K562 (cell line): ENCODE measurements at regions not wholly inside any gene's neighbourhood (a gene's known extent, or its start where the extent isn't known, plus 50 kb on each side); places are given as distances from the start of the nearest gene placed in this dataset.

Source experiments
- ATAC-seq: fragments of 200-7000 bp; cut with Tn5 transposase; 3 replicates; pipeline ENCODE4 v1.9.1; 2020; ENCODE audit warnings: moderate library complexity
- BruUV-seq: library from RNA; stranded (reverse); fragments of 400-500 nt; replicated peaks from 2 replicates; lab custom pipeline; 2021; lab: Mats Ljungman, UMichigan
- CTCF ChIA-PET: fragments of 300-600 bp; formaldehyde crosslinking; extraction: SDS; loops from one replicate; lab custom pipeline; 2021; ENCODE audit warnings: low intra/inter-chr PET ratio; lab: Yijun Ruan, JAX
- POLR2A ChIA-PET: fragments of 300-600, 350-650 bp; sonication (Branson Sonifier 250); formaldehyde crosslinking; extraction: SDS; loops from one replicate; lab custom pipeline; 2021; ENCODE audit warnings: antibody characterized with exemption, inconsistent platforms; lab: Yijun Ruan, JAX
- DNase-seq, 4 experiments: peaks; one replicate each; pipeline versions ENCODE4 v3.0.0 to v3.0.0-alpha.2; 2011 to 2018; ENCODE audit warnings: low spot score in 3 of 4, mixed read lengths in 3 of 4; ENCODE audit errors: extremely low read depth in 1 of 4
- FAIRE-seq: peaks from 2 replicates; lab custom pipeline; 2011; peaks lifted over from hg19 to GRCh38; lab: Jason Lieb, UNC
- H2AFZ ChIP-seq: 2 replicates; pipeline ENCODE4 v1.6.0; 2011; ENCODE audit warnings: low read depth, low read length, control low read depth, inconsistent platforms
- H3K27ac ChIP-seq: fragments of 200-600 bp; 3 replicates; pipeline ENCODE4 v1.8.0; 2011; ENCODE audit warnings: low read depth, mild to moderate bottlenecking, control low read depth, inconsistent platforms, low read length, moderate library complexity, mixed read lengths; ENCODE audit errors: extremely low read depth
- H3K27me3 ChIP-seq, 2 experiments: fragments of 300-600 bp in 1 of 2; 2 replicates in 1 of 2; 3 replicates in 1 of 2; pipeline versions ENCODE4 v1.6.0 to v1.8.0; 2011; ENCODE audit warnings: inconsistent platforms in 2 of 2, low read length in 2 of 2, mild to moderate bottlenecking in 1 of 2, mixed read lengths in 1 of 2, moderate library complexity in 1 of 2; ENCODE audit not compliant: control insufficient read depth in 2 of 2, insufficient read depth in 2 of 2
- H3K36me3 ChIP-seq: fragments of 300-600 bp; 3 replicates; pipeline ENCODE4 v1.8.0; 2011; ENCODE audit warnings: mild to moderate bottlenecking, low read length, inconsistent platforms; ENCODE audit not compliant: control insufficient read depth, insufficient read depth
- H3K4me1 ChIP-seq, 2 experiments: fragments of 200-600 bp in 1 of 2; replicated peaks in 1 of 2; 2 replicates in 1 of 2; 3 replicates in 1 of 2; pipeline versions ENCODE4 v1.5.1 to v1.8.0; 2011; ENCODE audit warnings: inconsistent platforms in 2 of 2, low read length in 2 of 2, mild to moderate bottlenecking in 1 of 2, mixed read lengths in 1 of 2, moderate library complexity in 1 of 2; ENCODE audit not compliant: control insufficient read depth in 2 of 2, insufficient read depth in 2 of 2
- H3K4me2 ChIP-seq: 2 replicates; pipeline ENCODE4 v1.6.1; 2011; ENCODE audit warnings: low read length, control low read depth, inconsistent platforms, mixed read lengths; ENCODE audit not compliant: insufficient read depth
- H3K4me3 ChIP-seq: fragments of 200-600 bp; sonication (generic), shearing (Covaris generic); 2 replicates; pipeline ENCODE4 v1.5.1; 2016; ENCODE audit warnings: control low read depth, inconsistent platforms
- H3K79me2 ChIP-seq: fragments of 200-600 bp; 3 replicates; pipeline ENCODE4 v1.8.0; 2011; ENCODE audit warnings: low read length, inconsistent platforms; ENCODE audit not compliant: control insufficient read depth, insufficient read depth
- H3K9ac ChIP-seq, 2 experiments: 2 replicates each; pipeline versions ENCODE4 v1.6.0 to v1.6.1; 2011; ENCODE audit warnings: low read depth in 2 of 2, low read length in 2 of 2, control low read depth in 1 of 2, inconsistent platforms in 1 of 2, mild to moderate bottlenecking in 1 of 2, mixed read lengths in 1 of 2; ENCODE audit not compliant: insufficient read depth in 1 of 2
- H3K9me1 ChIP-seq: one replicate; pipeline ENCODE4 v1.6.0; 2011; ENCODE audit warnings: inconsistent platforms, mild to moderate bottlenecking, low read length, moderate library complexity; ENCODE audit not compliant: control insufficient read depth, insufficient read depth
- H3K9me3 ChIP-seq: replicated peaks from 2 replicates; pipeline ENCODE4 v1.5.1; 2011; ENCODE audit warnings: low read depth, low read length, inconsistent platforms; ENCODE audit not compliant: control insufficient read depth, insufficient read depth
- H4K20me1 ChIP-seq: replicated peaks from 2 replicates; pipeline ENCODE4 v1.6.1; 2011; ENCODE audit warnings: low read length, inconsistent platforms, mixed read lengths; ENCODE audit not compliant: control insufficient read depth, insufficient read depth
- BRF1 ChIP-seq: IDR thresholded peaks from 3 replicates; pipeline ENCODE4 v1.6.1; 2011; ENCODE audit warnings: borderline replicate concordance, mild to moderate bottlenecking; ENCODE audit not compliant: insufficient read length; ENCODE audit errors: extremely low read depth
- CBX8 ChIP-seq: fragments of 200-600 bp; sonication (generic); IDR thresholded peaks from 2 replicates; pipeline ENCODE4 v1.6.1; 2012; ENCODE audit warnings: borderline replicate concordance, mixed run types, low read depth, mild to moderate bottlenecking, moderate library complexity, mixed read lengths, low read length, control low read depth, inconsistent platforms; ENCODE audit not compliant: poor library complexity, severe bottlenecking; ENCODE audit errors: extremely low read depth
- CHD1 ChIP-seq: fragments of 200-600 bp; sonication (generic); IDR thresholded peaks from one replicate; pipeline ENCODE4 v1.6.1; 2012; ENCODE audit warnings: mild to moderate bottlenecking, moderate library complexity, low read length, inconsistent platforms
- GATAD2B ChIP-seq: fragments of 450-650 bp; IDR thresholded peaks from 2 replicates; pipeline ENCODE4 v1.6.1; 2017; ENCODE audit warnings: mild to moderate bottlenecking, borderline replicate concordance
- MAFK ChIP-seq: IDR thresholded peaks from 2 replicates; pipeline ENCODE4 v1.6.1; 2011; ENCODE audit warnings: low read length, improper control_type of control experiment
- NFE2L1 ChIP-seq: fragments of 450-650 bp; IDR thresholded peaks from 2 replicates; pipeline ENCODE4 v1.6.1; 2016; ENCODE audit warnings: missing genetic modification characterization, low read depth, mild to moderate bottlenecking, missing compliant biosample characterization, moderate library complexity, borderline replicate concordance
- NR2F6 ChIP-seq: fragments of 450-650 bp; formaldehyde crosslinking; IDR thresholded peaks from 2 replicates; pipeline ENCODE4 v1.4.0; 2020; ENCODE audit warnings: mild to moderate bottlenecking
- POLR2AphosphoS5 ChIP-seq: IDR thresholded peaks from 2 replicates; pipeline ENCODE4 v1.6.1; 2011; ENCODE audit warnings: mild to moderate bottlenecking, low read depth, low read length, moderate library complexity; ENCODE audit not compliant: control insufficient read depth, insufficient read depth
- TARDBP ChIP-seq: fragments of 450-650 bp; IDR thresholded peaks from 2 replicates; pipeline ENCODE4 v1.6.1; 2016
- ZEB2 ChIP-seq: fragments of 450-650 bp; IDR thresholded peaks from 2 replicates; pipeline ENCODE4 v1.6.1; 2016
- ZNF324 ChIP-seq: fragments of 250-450 bp; sonication (Bioruptor Pico); IDR thresholded peaks from 2 replicates; pipeline ENCODE4 v1.4.0; 2020; ENCODE audit warnings: mild to moderate bottlenecking
- ZNF695 ChIP-seq: fragments of 450-650 bp; formaldehyde crosslinking; IDR thresholded peaks from 2 replicates; pipeline ENCODE4 v1.4.0; 2020; ENCODE audit warnings: mild to moderate bottlenecking, moderate library complexity
- WGBS: fragments of 100-300 bp; shearing (Covaris generic); methylation state at CpG from one replicate; pipeline ENCODE4 v1.1.6; 2016; ENCODE audit warnings: low coverage, mixed read lengths; ENCODE audit not compliant: insufficient coverage; ENCODE audit errors: missing lambda C conversion rate; 5-methylcytosine and 5-hydroxymethylcytosine counted together
- in situ Hi-C: fragments of 300-500 bp; cut with MboI; formaldehyde crosslinking; loops from 4 replicates; pipeline ENCODE4 v1.15.0; 2018; ENCODE audit warnings: inconsistent platforms, mixed read lengths
- intact Hi-C: fragments of 100-400 bp; cut with micrococcal nuclease; formaldehyde crosslinking; loops from 2 replicates; pipeline ENCODE4 v1.14.2; 2022

DNA sequence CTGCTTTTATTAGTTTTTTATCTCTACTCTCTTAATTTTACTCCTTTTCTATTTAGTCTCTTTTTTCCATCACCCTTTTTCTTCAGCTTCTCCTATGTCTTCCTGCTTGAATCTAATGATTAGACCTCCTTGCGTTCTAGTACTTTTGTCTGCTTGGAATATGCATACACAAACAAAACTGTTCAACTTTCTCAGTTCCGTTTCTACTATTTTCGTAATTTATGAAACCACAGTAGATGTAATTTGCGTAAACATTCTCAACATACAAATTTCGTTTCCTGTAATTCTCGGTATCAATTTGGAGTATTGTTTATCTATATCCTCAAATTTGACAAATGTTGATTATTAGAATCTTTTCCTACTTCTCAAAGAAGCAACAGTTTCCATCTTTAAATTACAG, 772.5 kb downstream of the USP25 start (continued):
- TF ChIP-seq MAFK (no peak), NR2F6 (CRISPR knock-in tag) (no peak), ZNF695 (CRISPR knock-in tag) (no peak)
- TF ChIP-seq, all 486 proteins: peak for 0

DNA sequence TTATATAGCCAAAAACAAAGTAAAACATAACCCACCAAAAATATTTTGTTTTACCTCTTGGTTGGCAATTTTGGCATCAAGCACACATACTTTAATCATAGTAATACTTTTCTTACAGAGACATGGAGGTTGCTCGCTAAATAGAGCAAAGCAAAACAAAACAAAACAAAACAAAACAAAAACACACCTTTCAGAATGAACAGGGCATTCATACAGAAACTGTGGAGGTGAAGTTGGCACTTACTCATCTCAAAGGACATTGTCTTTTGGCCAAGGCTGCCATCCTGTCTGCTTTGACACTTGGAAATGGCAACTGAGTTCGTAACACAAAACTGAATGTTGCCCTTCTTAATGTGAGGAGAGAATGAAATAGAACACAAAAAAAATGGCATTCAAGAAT, 773.1 kb downstream of the USP25 start:
- H3K9me3 ChIP-seq = no peaks in the 10 kb centered on the region
- no peaks in the 10 kb centered on the region for H3K9me1 ChIP-seq
- in situ Hi-C loops = no loop called here
- no peaks in the 10 kb centered on the region for H3K4me1 ChIP-seq
- no peaks in the 10 kb centered on the region for H4K20me1 ChIP-seq
- H3K4me2 ChIP-seq = no peak overlapping the region
- no peak for TF ChIP-seq NFE2L1 (tag)
- no peak overlapping the region for H3K9ac ChIP-seq
- CTCF ChIA-PET = no interaction called here
- H3K4me3 ChIP-seq = no peak overlapping the region
- H3K27me3 ChIP-seq = no peaks in the 10 kb centered on the region
- no peak overlapping the region for H3K27ac ChIP-seq
- 5% methylated on average over 2 of the region's 2 CpGs for WGBS
- intact Hi-C loops = no loop called here
- no peaks in the 10 kb centered on the region for H3K36me3 ChIP-seq
- ATAC-seq (no peak), DNase-seq (no peak), FAIRE-seq (no peak)
- POLR2A ChIA-PET = no interaction called here
- no peaks in the 10 kb centered on the region for H3K79me2 ChIP-seq
- no TSS peak for BruUV-seq
- no peak overlapping the region for H2AFZ ChIP-seq

DNA sequence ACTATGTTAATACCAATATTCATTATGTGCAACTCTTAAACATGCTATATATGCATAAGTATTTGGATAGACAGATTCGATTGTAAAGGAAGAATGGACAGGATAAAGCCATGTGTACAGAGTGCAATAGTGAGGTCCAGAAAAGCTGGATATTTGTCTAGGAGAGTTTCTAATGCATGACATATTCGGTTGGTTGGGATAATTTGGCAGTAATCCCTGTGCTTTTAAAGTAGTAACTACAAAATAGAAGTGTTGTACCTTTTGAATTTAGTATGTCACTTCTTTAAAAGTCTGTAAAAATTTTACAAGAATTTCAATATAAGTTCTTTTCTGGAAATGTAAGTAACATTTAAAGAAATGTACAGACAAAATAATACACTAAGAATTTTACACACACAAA, 774.5 kb downstream of the USP25 start:
- no peak for FAIRE-seq
- Histone ChIP-seq H3K9me1 (no peaks in the 10 kb centered on the region), H3K4me1 (no peaks in the 10 kb centered on the region), H2AFZ (no peak overlapping the region), H3K27ac (no peak overlapping the region), H3K36me3 (no peaks in the 10 kb centered on the region), H3K4me2 (no peak overlapping the region), H3K9me3 (no peaks in the 10 kb centered on the region), H4K20me1 (no peaks in the 10 kb centered on the region), H3K9ac (no peak overlapping the region), H3K4me3 (no peak overlapping the region), H3K27me3 (no peaks in the 10 kb centered on the region), H3K79me2 (no peaks in the 10 kb centered on the region)
- ATAC-seq = no peak
- ChIA-PET CTCF (no interaction called here), POLR2A (no interaction called here)
- intact Hi-C loops (no loop called here), in situ Hi-C loops (no loop called here)
- WGBS = 0% methylated on average over 2 of the region's 2 CpGs
- no TSS peak for BruUV-seq
- DNase-seq = no peak
- no peak for TF ChIP-seq CHD1
- no peak for TF ChIP-seq ZNF324 (CRISPR knock-in tag)
- TF ChIP-seq POLR2AphosphoS5 = no peak
- no peak for TF ChIP-seq ZEB2
- no peak for TF ChIP-seq CBX8
- no peak for TF ChIP-seq GATAD2B
- no peak for TF ChIP-seq BRF1
- TF ChIP-seq TARDBP = no peak
